GM12878 (cell line): ENCODE measurements at regions not wholly inside any gene's neighbourhood (a gene's known extent, or its start where the extent isn't known, plus 50 kb on each side); places are given as distances from the start of the nearest gene placed in this dataset.

Source experiments
- ETV6 ChIP-seq, 2 experiments: fragments of 450-650 bp in 1 of 2; IDR thresholded peaks in 1 of 2; conservative IDR thresholded peaks in 1 of 2; 2 replicates each; pipeline ENCODE4 v1.6.1; 2014; ENCODE audit warnings: antibody characterized with exemption in 1 of 2, borderline replicate concordance in 1 of 2, low read depth in 1 of 2, mild to moderate bottlenecking in 1 of 2, moderate library complexity in 1 of 2
- TAF1 ChIP-seq: IDR thresholded peaks from 2 replicates; pipeline ENCODE4 v1.6.1; 2011; ENCODE audit warnings: mild to moderate bottlenecking, low read depth, low read length, borderline replicate concordance
- ZBTB11 ChIP-seq: fragments of 450-650 bp; formaldehyde crosslinking; IDR thresholded peaks from 2 replicates; pipeline ENCODE4 v1.5.0; 2022; ENCODE audit warnings: mild to moderate bottlenecking, missing genetic modification characterization
- ZNF274 ChIP-seq: IDR thresholded peaks from one replicate; pipeline ENCODE4 v1.8.0; 2011; ENCODE audit not compliant: insufficient read length, insufficient read depth

DNA sequence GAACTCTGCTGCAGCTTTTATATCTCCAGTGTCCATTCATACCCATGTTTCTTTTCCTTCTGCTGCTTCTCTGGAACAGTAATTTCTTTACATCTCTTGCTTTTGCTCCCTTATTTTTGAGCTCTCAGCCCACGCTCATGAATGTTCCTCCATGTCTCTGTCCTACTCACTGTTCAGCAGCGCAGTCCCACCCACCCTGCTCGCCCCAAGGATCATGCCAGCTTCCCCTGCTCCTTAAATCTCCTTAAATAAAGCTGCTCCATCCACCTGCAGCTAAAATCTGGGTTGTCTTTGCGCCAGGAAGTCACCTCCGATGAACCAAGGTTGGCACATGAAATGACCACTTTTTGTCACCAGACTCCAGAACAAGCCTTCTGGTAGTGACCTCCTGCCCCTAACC lies 201.1 kb upstream of the RGS6 start:
- no peak for TF ChIP-seq ETV6 (conservative IDR thresholded peaks at IDR 0.05 in 1 of 2, IDR thresholded peaks at IDR 0.05 in 1 of 2; ENCODE audit: borderline replicate concordance in 1 of 2, low read depth in 1 of 2)
- no peak for TF ChIP-seq ZNF274
- TF ChIP-seq ZBTB11 (CRISPR knock-in tag) = no peak
- TF ChIP-seq TAF1 = no peak
